ENCODE measurements at regions not wholly inside any gene's neighbourhood (a gene's known extent, or its start where the extent isn't known, plus 50 kb on each side); places are given as distances from the start of the nearest gene placed in this dataset.

GRCh38 chr14:23866269-23866668, 87.3 kb upstream of the DHRS4 start:
- 65% methylated on average over 6 of the region's 6 CpGs for WGBS
- Histone ChIP-seq H3K4me1 (ENCODE audit: control insufficient read depth in 4 of 4, insufficient read depth in 4 of 4, low read length in 3 of 4) (no peaks in the 10 kb centered on the region), H3K36me3 (ENCODE audit: control insufficient read depth in 4 of 4, insufficient read depth in 3 of 4, low read depth in 1 of 4, low read length in 3 of 4) (no peaks in the 10 kb centered on the region), H3K4me3 (ENCODE audit: low read depth in 1 of 3, low read length in 3 of 3) (no peak overlapping the region), H3K27ac (ENCODE audit: low read depth in 1 of 2, low read length in 2 of 2) (no peak overlapping the region), H3K27me3 (ENCODE audit: control insufficient read depth in 4 of 4, insufficient read depth in 4 of 4, low read length in 3 of 4) (no peaks in the 10 kb centered on the region), H3K9ac (ENCODE audit: low read depth in 1 of 2, low read length in 2 of 2) (no peak overlapping the region), H3K9me3 (ENCODE audit: control insufficient read depth in 4 of 4, low read length in 3 of 4) (no peaks in the 10 kb centered on the region)
- DNase-seq (ENCODE audit: low spot score) = no peak
- no peak for TF ChIP-seq NR2F2 (IDR thresholded peaks at IDR 0.05)
- no peak for TF ChIP-seq RXRA (IDR thresholded peaks at IDR 0.05)
- TF ChIP-seq EGR1 (IDR thresholded peaks at IDR 0.05; ENCODE audit: low read depth in 2 of 2) = no peak
- no peak for TF ChIP-seq ATF3 (IDR thresholded peaks at IDR 0.05)
- TF ChIP-seq GABPA (IDR thresholded peaks at IDR 0.05 in 1 of 2, conservative IDR thresholded peaks at IDR 0.05 in 1 of 2) = no peak
- TF ChIP-seq HNF4A (conservative IDR thresholded peaks at IDR 0.05) = no peak
- TF ChIP-seq YY1 (IDR thresholded peaks at IDR 0.05) = no peak
- TF ChIP-seq JUND (IDR thresholded peaks at IDR 0.05) = no peak
- TF ChIP-seq HNF4G (IDR thresholded peaks at IDR 0.05) = no peak
- TF ChIP-seq REST (IDR thresholded peaks at IDR 0.05) = no peak
- no peak for TF ChIP-seq ZBTB33 (IDR thresholded peaks at IDR 0.05)
- no peak for TF ChIP-seq FOXA2 (IDR thresholded peaks at IDR 0.05)
- no peak for TF ChIP-seq FOXA1 (IDR thresholded peaks at IDR 0.05)
- no peak for TF ChIP-seq TAF1 (conservative IDR thresholded peaks at IDR 0.05)
- no peak for TF ChIP-seq SP1 (IDR thresholded peaks at IDR 0.05)
- no peak for TF ChIP-seq MAX (IDR thresholded peaks at IDR 0.05)
- TF ChIP-seq RAD21 (IDR thresholded peaks at IDR 0.05) = no peak
- no peak for TF ChIP-seq CTCF (IDR thresholded peaks at IDR 0.05; ENCODE audit: low read depth, low read length, missing input control)

Measured in liver (tissue), 8 donors.